ENCODE measurements at regions not wholly inside any gene's neighbourhood (a gene's known extent, or its start where the extent isn't known, plus 50 kb on each side); places are given as distances from the start of the nearest gene placed in this dataset.
"Not testable (repeated sequence)": the region's sequence is repeated elsewhere in the genome, so short reads cannot be mapped to it uniquely, and the experiment has no call there.

GRCh38 chr14:55769877-55770276 is 189.9 kb downstream of the KTN1 start:
- no peak for DNase-seq

- no peak for DNase-seq
Observed at GRCh38 chr14:55771242-55771981, 191.4 kb downstream of the KTN1 start.

GRCh38 chr14:55772486-55772885 is 192.5 kb downstream of the KTN1 start:
- no peak for DNase-seq

- no peak for DNase-seq
Observed at GRCh38 chr14:55773312-55773711, 193.3 kb downstream of the KTN1 start.

GRCh38 chr14:55773984-55774545 is 194.1 kb downstream of the KTN1 start:
- DNase-seq, result no peak

GRCh38 chr14:55777877-55778276 is 197.9 kb downstream of the KTN1 start:
- DNase-seq, result no peak

GRCh38 chr14:55780156-55780946 is 200.3 kb downstream of the KTN1 start:
- no peak for DNase-seq

- no peak for DNase-seq
Observed at GRCh38 chr14:55781046-55781445, 201.0 kb downstream of the KTN1 start.

GRCh38 chr14:55782166-55782565 is 202.2 kb downstream of the KTN1 start:
- DNase-seq, result no peak

- DNase-seq, result no peak
Observed at GRCh38 chr14:55789406-55789805, 209.4 kb downstream of the KTN1 start.

GRCh38 chr14:55794655-55795595 is 214.9 kb downstream of the KTN1 start:
- no peak for DNase-seq

- not testable (repeated sequence) for DNase-seq
Observed at GRCh38 chr14:55796513-55796912, 216.5 kb downstream of the KTN1 start.

GRCh38 chr14:55798406-55798805 is 218.4 kb downstream of the KTN1 start:
- DNase-seq, result no peak

- no peak for DNase-seq
Observed at GRCh38 chr14:55799508-55800095, 219.6 kb downstream of the KTN1 start.

- no peak for DNase-seq
Observed at GRCh38 chr14:55800156-55800785, 220.3 kb downstream of the KTN1 start.

- no peak for DNase-seq
Observed at GRCh38 chr14:55801121-55801520, 221.1 kb downstream of the KTN1 start.

GRCh38 chr14:55802986-55803872 is 223.2 kb downstream of the KTN1 start:
- DNase-seq, result peak in 1 of 2 donors; percentile 8

GRCh38 chr14:55803873-55804553 is 224.0 kb downstream of the KTN1 start:
- DNase-seq, result no peak

GRCh38 chr14:55805250-55805649 is 225.2 kb downstream of the KTN1 start:
- DNase-seq, result no peak

All from CD4-positive, alpha-beta T cell treated with Interleukin-4 for 1 hour (primary cell).